GM12878 (cell line): ENCODE measurements at regions not wholly inside any gene's neighbourhood (a gene's known extent, or its start where the extent isn't known, plus 50 kb on each side); places are given as distances from the start of the nearest gene placed in this dataset.

Source experiments
- ATAC-seq: fragments of 200-7000 bp; cut with Tn5 transposase; 3 replicates; pipeline ENCODE4 v1.9.1; 2020; ENCODE audit warnings: mild to moderate bottlenecking, moderate library complexity
- BruUV-seq: library from RNA; stranded (reverse); fragments of 400-500 nt; replicated peaks from 2 replicates; lab custom pipeline; 2021; lab: Mats Ljungman, UMichigan
- CTCF ChIA-PET: fragments of 300-600 bp; sonication (Branson Sonifier 250); formaldehyde crosslinking; extraction: SDS; loops from one replicate; lab custom pipeline; 2021; ENCODE audit warnings: inconsistent platforms; lab: Yijun Ruan, JAX
- POLR2A ChIA-PET: fragments of 350-600 bp; formaldehyde crosslinking; extraction: SDS; loops from one replicate; lab custom pipeline; 2021; ENCODE audit warnings: inconsistent platforms; lab: Charles Lee
- RAD21 ChIA-PET: fragments of 300-600 bp; sonication (Branson Sonifier 250); formaldehyde crosslinking; loops from one replicate; lab custom pipeline; 2023; ENCODE audit warnings: antibody characterized with exemption; ENCODE audit not compliant: unreplicated experiment; lab: Charles Lee
- SMC1A ChIA-PET: fragments of 300-600 bp; sonication (Branson Sonifier 250); formaldehyde crosslinking; loops from one replicate; lab custom pipeline; 2023; ENCODE audit not compliant: unreplicated experiment, uncharacterized antibody; lab: Charles Lee
- DNase-seq: peaks from one replicate; pipeline ENCODE4 v3.0.0-alpha.2; 2011; ENCODE audit warnings: low read depth, low spot score
- FAIRE-seq: peaks from 3 replicates; lab custom pipeline; 2011; peaks lifted over from hg19 to GRCh38; lab: Jason Lieb, UNC
- H2AFZ ChIP-seq: 2 replicates; pipeline ENCODE4 v1.6.0; 2011; ENCODE audit warnings: low read depth, low read length, control low read depth; ENCODE audit not compliant: control insufficient read depth
- H3K27ac ChIP-seq: 2 replicates; pipeline ENCODE4 v1.5.1; 2011; ENCODE audit warnings: control low read depth; ENCODE audit not compliant: control insufficient read depth, insufficient read depth
- H3K27me3 ChIP-seq, 2 experiments: replicated peaks in 1 of 2; 2 replicates each; pipeline versions ENCODE4 v1.6.0 to v1.6.1; 2011; ENCODE audit warnings: low read length in 1 of 2; ENCODE audit not compliant: control insufficient read depth in 2 of 2, insufficient read depth in 2 of 2
- H3K36me3 ChIP-seq, 2 experiments: 2 replicates each; pipeline ENCODE4 v1.5.1; 2011; ENCODE audit warnings: low read length in 1 of 2; ENCODE audit not compliant: control insufficient read depth in 2 of 2, insufficient read depth in 2 of 2
- H3K4me1 ChIP-seq: 2 replicates; pipeline ENCODE4 v1.6.1; 2011; ENCODE audit warnings: mild to moderate bottlenecking, low read length, moderate library complexity, mixed read lengths; ENCODE audit not compliant: control insufficient read depth, insufficient read depth
- H3K4me2 ChIP-seq: 2 replicates; pipeline ENCODE4 v1.6.0; 2011; ENCODE audit warnings: control low read depth; ENCODE audit not compliant: control insufficient read depth, insufficient read depth
- H3K4me3 ChIP-seq: fragments of 200-600 bp; sonication (generic); 2 replicates; pipeline ENCODE4 v1.5.1; 2016
- H3K79me2 ChIP-seq: 2 replicates; pipeline ENCODE4 v1.6.0; 2011; ENCODE audit warnings: low read length; ENCODE audit not compliant: control insufficient read depth, insufficient read depth
- H3K9ac ChIP-seq: 2 replicates; pipeline ENCODE4 v1.8.0; 2011; ENCODE audit warnings: low read length, control low read depth, mixed read lengths; ENCODE audit not compliant: control insufficient read depth, insufficient read depth
- H3K9me3 ChIP-seq: replicated peaks from 3 replicates; pipeline ENCODE4 v1.5.1; 2011; ENCODE audit warnings: mild to moderate bottlenecking, low read length; ENCODE audit not compliant: control insufficient read depth, insufficient read depth
- H4K20me1 ChIP-seq: 2 replicates; pipeline ENCODE4 v1.6.0; 2011; ENCODE audit not compliant: control insufficient read depth, insufficient read depth
- CBX3 ChIP-seq: fragments of 200-600 bp; sonication (generic); IDR thresholded peaks from 2 replicates; pipeline ENCODE4 v1.6.1; 2016; ENCODE audit warnings: low read depth, borderline replicate concordance
- CEBPZ ChIP-seq: fragments of 150-350 bp; IDR thresholded peaks from 2 replicates; pipeline ENCODE4 v1.6.1; 2016; ENCODE audit warnings: low read depth, low read length
- CREB1 ChIP-seq: IDR thresholded peaks from 2 replicates; pipeline ENCODE4 v1.6.1; 2012; ENCODE audit warnings: low read depth, mild to moderate bottlenecking, inconsistent platforms
- IRF4 ChIP-seq: IDR thresholded peaks from 2 replicates; pipeline ENCODE4 v1.6.1; 2011; ENCODE audit warnings: low read depth, low read length
- MEF2A ChIP-seq: IDR thresholded peaks from 2 replicates; pipeline ENCODE4 v1.6.1; 2011; ENCODE audit warnings: low read depth, mild to moderate bottlenecking, low read length, moderate library complexity; ENCODE audit not compliant: insufficient read depth
- PRDM15 ChIP-seq: fragments of 450-650 bp; formaldehyde crosslinking; IDR thresholded peaks from 2 replicates; pipeline ENCODE4 v1.4.0; 2020; ENCODE audit warnings: mild to moderate bottlenecking, moderate library complexity
- RB1 ChIP-seq: fragments of 450-650 bp; formaldehyde crosslinking; IDR thresholded peaks from 2 replicates; pipeline ENCODE4 v1.6.1; 2017; ENCODE audit warnings: mild to moderate bottlenecking, borderline replicate concordance
- RUNX3 ChIP-seq: IDR thresholded peaks from 2 replicates; pipeline ENCODE4 v1.6.1; 2012; ENCODE audit warnings: low read length, inconsistent platforms
- ZNF622 ChIP-seq: fragments of 450-650 bp; IDR thresholded peaks from 2 replicates; pipeline ENCODE4 v1.6.1; 2017; ENCODE audit warnings: mild to moderate bottlenecking, inconsistent platforms
- WGBS: methylation state at CpG from one replicate; pipeline ENCODE4 v1.1.6; 2016; ENCODE audit warnings: low lambda C conversion rate; ENCODE audit not compliant: insufficient replicate concordance, insufficient coverage; ENCODE audit errors: missing lambda C conversion rate; 5-methylcytosine and 5-hydroxymethylcytosine counted together
- in situ Hi-C: fragments of 300-500 bp; cut with MboI; formaldehyde crosslinking; loops from 9 replicates; pipeline ENCODE4 v1.14.3; 2018; ENCODE audit warnings: mixed read lengths
- intact Hi-C: fragments of 100-400 bp; cut with micrococcal nuclease; formaldehyde crosslinking; loops from one replicate; pipeline ENCODE4 v1.14.2; 2022; ENCODE audit not compliant: unreplicated experiment

GRCh38 chr2:237260039-237260620 lies 153.8 kb downstream of the COL6A3 start:
- ChIA-PET CTCF (no interaction called here), RAD21 (no interaction called here), POLR2A (interaction anchor here (0.6 to 0.7 kb wide), 2 partner anchors 95 to 1532 kb away, joined by 3 read pairs; no protein-coding TSS in a partner anchor), SMC1A (no interaction called here)
- Histone ChIP-seq H3K27me3 (peaks cover 0 to 2% of the 10 kb centered on the region in 2 experiments; a peak in 2 of 4 replicates), H3K4me3 (no peak overlapping the region), H3K79me2 (no peaks in the 10 kb centered on the region), H3K4me2 (no peak overlapping the region), H2AFZ (no peak overlapping the region), H3K9me3 (no peaks in the 10 kb centered on the region), H3K27ac (no peak overlapping the region), H3K9ac (no peak overlapping the region), H4K20me1 (no peaks in the 10 kb centered on the region), H3K36me3 (no peaks in the 10 kb centered on the region), H3K4me1 (no peaks in the 10 kb centered on the region)
- BruUV-seq, result no TSS peak
- TF ChIP-seq ZNF622 (no peak), RB1 (no peak), CBX3 (no peak), MEF2A (no peak), IRF4 (no peak), CREB1 (no peak), RUNX3 (no peak), CEBPZ (no peak), PRDM15 (no peak)
- no peak for DNase-seq
- 0% methylated on average over 2 of the region's 2 CpGs for WGBS
- ATAC-seq, result no peak
- no peak for FAIRE-seq
- intact Hi-C loops, result no loop called here
- in situ Hi-C loops, result no loop called here
